ENCODE measurements at regions not wholly inside any gene's neighbourhood (a gene's known extent, or its start where the extent isn't known, plus 50 kb on each side); places are given as distances from the start of the nearest gene placed in this dataset.

GRCh38 chr16:74099530-74099929 lies 197.1 kb upstream of the PSMD7 start (continued):
- TF ChIP-seq SIN3A (IDR thresholded peaks at IDR 0.05; ENCODE audit: borderline replicate concordance, low read depth, low read length), result no peak
- no peak for TF ChIP-seq POLR2AphosphoS5 (IDR thresholded peaks at IDR 0.05; ENCODE audit: low read depth, low read length)
- no peak for TF ChIP-seq GATA2 (CRISPR knock-in tag; IDR thresholded peaks at IDR 0.05)
- no peak for TF ChIP-seq RCOR1 (IDR thresholded peaks at IDR 0.05; ENCODE audit: low read length)
- TF ChIP-seq REST (IDR thresholded peaks at IDR 0.05; ENCODE audit: low read depth, low read length), result no peak
- TF ChIP-seq GABPA (IDR thresholded peaks at IDR 0.05; ENCODE audit: low read depth), result no peak
- TF ChIP-seq SMC3 (IDR thresholded peaks at IDR 0.05; ENCODE audit: low read depth, low read length), result no peak
- TF ChIP-seq FOXJ3 (CRISPR knock-in tag; IDR thresholded peaks at IDR 0.05), result no peak
- no peak for TF ChIP-seq MXI1 (IDR thresholded peaks at IDR 0.05; ENCODE audit: low read depth, low read length)
- no peak for TF ChIP-seq RXRA (IDR thresholded peaks at IDR 0.05; ENCODE audit: borderline replicate concordance, low read depth)

DNA sequence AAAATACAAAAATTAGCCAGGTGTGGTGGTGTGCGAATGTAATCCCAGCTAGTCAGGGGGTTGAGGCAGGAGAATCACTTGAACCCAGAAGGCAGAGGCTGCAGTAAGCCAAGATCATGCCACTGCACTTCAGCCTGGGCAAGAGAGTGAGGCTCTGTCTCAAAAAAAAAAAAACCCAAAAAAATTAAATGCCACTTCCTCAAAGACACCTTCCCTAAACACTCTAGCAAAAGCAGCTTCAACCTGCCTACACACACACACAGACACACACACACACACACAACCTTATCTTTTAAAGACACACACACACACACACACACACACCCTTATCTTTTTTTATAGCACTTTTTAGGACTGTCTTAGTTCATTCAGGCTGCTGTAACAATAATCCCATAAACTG lies 201.7 kb upstream of the PSMD7 start:
- Histone ChIP-seq H3K4me2 (no peak overlapping the region), H3F3A (replicated peaks; ENCODE audit: insufficient read depth) (no peaks in the 10 kb centered on the region), H3K4me3 (ENCODE audit: low read depth in 2 of 2, low read length in 1 of 2) (no peak overlapping the region), H4K20me1 (ENCODE audit: insufficient read depth) (no peaks in the 10 kb centered on the region), H3K79me2 (ENCODE audit: insufficient read depth) (no peaks in the 10 kb centered on the region), H2AFZ (ENCODE audit: low read depth) (no peak overlapping the region), H3K27ac (ENCODE audit: low read depth in 2 of 2, low read length in 1 of 2) (no peak overlapping the region), H3K9me3 (no peaks in the 10 kb centered on the region), H3K4me1 (ENCODE audit: control insufficient read depth in 1 of 2, insufficient read depth in 2 of 2, low read depth in 1 of 2, low read length in 1 of 2) (no peaks in the 10 kb centered on the region; a peak in 1 of 4 replicates), H3K9me2 (no peaks in the 10 kb centered on the region), H3K9ac (no peak overlapping the region), H3K36me3 (replicated peaks in 1 of 2; ENCODE audit: control insufficient read depth in 1 of 2, insufficient read depth in 2 of 2, low read length in 1 of 2) (no peaks in the 10 kb centered on the region), H3K27me3 (ENCODE audit: insufficient read depth) (no peaks in the 10 kb centered on the region)
- POLR2A ChIA-PET, result no interaction called here
- CTCF ChIA-PET, result no interaction called here
- WGBS (ENCODE audit: low lambda C conversion rate), result 20% methylated on average over 1 of the region's 1 CpG
- DNase-seq, result no peak
- TF ChIP-seq GATA2 (CRISPR knock-in tag; IDR thresholded peaks at IDR 0.05) (no peak), FOXM1 (IDR thresholded peaks at IDR 0.05; ENCODE audit: low read depth) (no peak), REST (IDR thresholded peaks at IDR 0.05; ENCODE audit: low read depth, low read length) (no peak), NRF1 (IDR thresholded peaks at IDR 0.05; ENCODE audit: low read depth, low read length) (no peak), EP300 (IDR thresholded peaks at IDR 0.05; ENCODE audit: borderline replicate concordance in 1 of 2, low read depth in 1 of 2, low read length in 1 of 2) (no peak), JUND (IDR thresholded peaks at IDR 0.05) (no peak), USF2 (IDR thresholded peaks at IDR 0.05; ENCODE audit: borderline replicate concordance, low read depth, low read length) (no peak), NFIC (IDR thresholded peaks at IDR 0.05; ENCODE audit: borderline replicate concordance) (no peak), TEAD4 (IDR thresholded peaks at IDR 0.05; ENCODE audit: borderline replicate concordance, insufficient read depth) (no peak), FOSL2 (IDR thresholded peaks at IDR 0.05; ENCODE audit: borderline replicate concordance, low read depth) (no peak)
- TF ChIP-seq, protein P1, sequence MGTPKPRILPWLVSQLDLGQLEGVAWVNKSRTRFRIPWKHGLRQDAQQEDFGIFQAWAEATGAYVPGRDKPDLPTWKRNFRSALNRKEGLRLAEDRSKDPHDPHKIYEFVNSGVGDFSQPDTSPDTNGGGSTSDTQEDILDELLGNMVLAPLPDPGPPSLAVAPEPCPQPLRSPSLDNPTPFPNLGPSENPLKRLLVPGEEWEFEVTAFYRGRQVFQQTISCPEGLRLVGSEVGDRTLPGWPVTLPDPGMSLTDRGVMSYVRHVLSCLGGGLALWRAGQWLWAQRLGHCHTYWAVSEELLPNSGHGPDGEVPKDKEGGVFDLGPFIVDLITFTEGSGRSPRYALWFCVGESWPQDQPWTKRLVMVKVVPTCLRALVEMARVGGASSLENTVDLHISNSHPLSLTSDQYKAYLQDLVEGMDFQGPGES (IDR thresholded peaks at IDR 0.05; ENCODE audit: low read depth, low read length), result no peak
- TF ChIP-seq, protein P2, sequence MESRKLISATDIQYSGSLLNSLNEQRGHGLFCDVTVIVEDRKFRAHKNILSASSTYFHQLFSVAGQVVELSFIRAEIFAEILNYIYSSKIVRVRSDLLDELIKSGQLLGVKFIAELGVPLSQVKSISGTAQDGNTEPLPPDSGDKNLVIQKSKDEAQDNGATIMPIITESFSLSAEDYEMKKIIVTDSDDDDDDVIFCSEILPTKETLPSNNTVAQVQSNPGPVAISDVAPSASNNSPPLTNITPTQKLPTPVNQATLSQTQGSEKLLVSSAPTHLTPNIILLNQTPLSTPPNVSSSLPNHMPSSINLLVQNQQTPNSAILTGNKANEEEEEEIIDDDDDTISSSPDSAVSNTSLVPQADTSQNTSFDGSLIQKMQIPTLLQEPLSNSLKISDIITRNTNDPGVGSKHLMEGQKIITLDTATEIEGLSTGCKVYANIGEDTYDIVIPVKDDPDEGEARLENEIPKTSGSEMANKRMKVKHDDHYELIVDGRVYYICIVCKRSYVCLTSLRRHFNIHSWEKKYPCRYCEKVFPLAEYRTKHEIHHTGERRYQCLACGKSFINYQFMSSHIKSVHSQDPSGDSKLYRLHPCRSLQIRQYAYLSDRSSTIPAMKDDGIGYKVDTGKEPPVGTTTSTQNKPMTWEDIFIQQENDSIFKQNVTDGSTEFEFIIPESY (IDR thresholded peaks at IDR 0.05; ENCODE audit: borderline replicate concordance, low read depth), result no peak

Measured in SK-N-SH (cell line).